Colonic mucosa (tissue), 4 donors: ENCODE measurements at regions not wholly inside any gene's neighbourhood (a gene's known extent, or its start where the extent isn't known, plus 50 kb on each side); places are given as distances from the start of the nearest gene placed in this dataset.

Source experiments
- DNase-seq: peaks from one replicate; pipeline ENCODE4 v3.0.0-alpha.2; 2020
- H3K27ac ChIP-seq: fragments of 200-600 bp; one replicate; pipeline ENCODE4 v1.8.0; 2021
- H3K27me3 ChIP-seq: fragments of 200-600 bp; one replicate; pipeline ENCODE4 v1.8.0; 2021
- H3K36me3 ChIP-seq: fragments of 200-600 bp; one replicate; pipeline ENCODE4 v1.8.0; 2021
- H3K4me1 ChIP-seq: fragments of 200-600 bp; one replicate; pipeline ENCODE4 v1.8.0; 2021; ENCODE audit warnings: mild to moderate bottlenecking
- H3K4me3 ChIP-seq: fragments of 200-600 bp; one replicate; pipeline ENCODE4 v1.8.0; 2021
- H3K9ac ChIP-seq, 2 donors: one replicate each; pipeline ENCODE4 v1.7.0; 2013; ENCODE audit warnings: control low read depth in 2 of 2, low read depth in 2 of 2, low read length in 2 of 2
- H3K9me3 ChIP-seq: fragments of 200-600 bp; one replicate; pipeline ENCODE4 v1.8.0; 2021
- CTCF ChIP-seq: fragments of 200-600 bp; IDR thresholded peaks from one replicate; pipeline ENCODE4 v1.8.0; 2022; ENCODE audit warnings: antibody characterized with exemption, mild to moderate bottlenecking
- intact Hi-C: fragments of 100-400 bp; cut with DNase I; formaldehyde crosslinking; loops from one replicate; pipeline ENCODE4 v1.14.1; 2022
- donor health status: healthy.
- donor health status: DM: no; HTN: no; CAD: no.
- donor health status: DM: no; HTN: no; CAD: no.

- no peaks in the 10 kb centered on the region for H3K9me3 ChIP-seq
- no peak overlapping the region for H3K9ac ChIP-seq
- H3K27me3 ChIP-seq: no peaks in the 10 kb centered on the region
- intact Hi-C loops: no loop called here
- no peak for TF ChIP-seq CTCF
- H3K27ac ChIP-seq: no peak overlapping the region
- DNase-seq: peak; percentile 52
- no peaks in the 10 kb centered on the region for H3K36me3 ChIP-seq
- no peaks in the 10 kb centered on the region for H3K4me1 ChIP-seq
- no peak overlapping the region for H3K4me3 ChIP-seq
Observed at GRCh38 chr9:18002718-18003438, 424.0 kb downstream of the SH3GL2 start.

- intact Hi-C loops: no loop called here
- no peak for TF ChIP-seq CTCF
Observed at GRCh38 chr9:18006591-18006990, 427.7 kb downstream of the SH3GL2 start.

GRCh38 chr9:18007621-18008020, 428.8 kb downstream of the SH3GL2 start:
- Histone ChIP-seq H3K9me3 (no peaks in the 10 kb centered on the region), H3K4me1 (no peaks in the 10 kb centered on the region), H3K27me3 (no peaks in the 10 kb centered on the region), H3K4me3 (no peak overlapping the region), H3K9ac (no peak overlapping the region), H3K36me3 (no peaks in the 10 kb centered on the region), H3K27ac (no peak overlapping the region)
- intact Hi-C loops: no loop called here
- no peak for TF ChIP-seq CTCF
- DNase-seq: no peak

More at GRCh38 chr9:18006591-18006990, 427.7 kb downstream of the SH3GL2 start:
- H3K36me3 ChIP-seq: no peaks in the 10 kb centered on the region
- no peak for DNase-seq
- H3K9me3 ChIP-seq: no peaks in the 10 kb centered on the region
- H3K9ac ChIP-seq: no peak overlapping the region
- H3K27me3 ChIP-seq: no peaks in the 10 kb centered on the region
- H3K27ac ChIP-seq: no peak overlapping the region
- no peak overlapping the region for H3K4me3 ChIP-seq
- H3K4me1 ChIP-seq: no peaks in the 10 kb centered on the region

GRCh38 chr9:18009902-18010301, 431.0 kb downstream of the SH3GL2 start:
- intact Hi-C loops: no loop called here
- Histone ChIP-seq H3K27me3 (no peaks in the 10 kb centered on the region), H3K36me3 (no peaks in the 10 kb centered on the region), H3K9ac (no peak overlapping the region), H3K27ac (no peak overlapping the region), H3K4me3 (no peak overlapping the region), H3K4me1 (no peaks in the 10 kb centered on the region), H3K9me3 (no peaks in the 10 kb centered on the region)
- no peak for DNase-seq
- no peak for TF ChIP-seq CTCF

GRCh38 chr9:18010492-18010891, 431.6 kb downstream of the SH3GL2 start:
- no peaks in the 10 kb centered on the region for H3K9me3 ChIP-seq
- H3K4me3 ChIP-seq: no peak overlapping the region
- H3K4me1 ChIP-seq: no peaks in the 10 kb centered on the region
- no peak for DNase-seq
- no peaks in the 10 kb centered on the region for H3K27me3 ChIP-seq
- no peaks in the 10 kb centered on the region for H3K36me3 ChIP-seq
- no peak overlapping the region for H3K9ac ChIP-seq
- H3K27ac ChIP-seq: no peak overlapping the region
- no peak for TF ChIP-seq CTCF
- intact Hi-C loops: no loop called here
